ENCODE measurements at regions not wholly inside any gene's neighbourhood (a gene's known extent, or its start where the extent isn't known, plus 50 kb on each side); places are given as distances from the start of the nearest gene placed in this dataset.
A peak's percentile ranks its signal among the peaks of the same experiment; 100 is the strongest.

DNA sequence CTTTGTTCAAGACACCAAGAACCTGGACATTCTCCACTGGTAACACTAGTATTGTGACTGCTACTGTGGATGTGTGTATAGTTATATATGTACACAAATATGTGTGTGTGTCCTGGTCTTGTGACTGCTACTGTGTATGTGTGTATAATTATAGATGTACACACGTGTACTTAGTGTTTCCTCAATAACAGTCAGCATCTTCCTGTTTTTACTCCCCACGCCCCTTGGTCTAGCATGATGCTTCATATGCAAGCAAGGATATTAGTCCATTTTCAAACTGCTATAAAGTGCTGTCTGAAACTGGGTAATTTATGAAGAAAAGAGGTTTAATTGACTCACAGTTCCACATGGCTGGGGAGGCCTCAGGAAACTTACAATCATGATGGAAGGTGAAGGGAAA lies 802.7 kb downstream of the RNF144A start:
- POLR2A ChIA-PET: no interaction called here
- TF ChIP-seq, protein P1, sequence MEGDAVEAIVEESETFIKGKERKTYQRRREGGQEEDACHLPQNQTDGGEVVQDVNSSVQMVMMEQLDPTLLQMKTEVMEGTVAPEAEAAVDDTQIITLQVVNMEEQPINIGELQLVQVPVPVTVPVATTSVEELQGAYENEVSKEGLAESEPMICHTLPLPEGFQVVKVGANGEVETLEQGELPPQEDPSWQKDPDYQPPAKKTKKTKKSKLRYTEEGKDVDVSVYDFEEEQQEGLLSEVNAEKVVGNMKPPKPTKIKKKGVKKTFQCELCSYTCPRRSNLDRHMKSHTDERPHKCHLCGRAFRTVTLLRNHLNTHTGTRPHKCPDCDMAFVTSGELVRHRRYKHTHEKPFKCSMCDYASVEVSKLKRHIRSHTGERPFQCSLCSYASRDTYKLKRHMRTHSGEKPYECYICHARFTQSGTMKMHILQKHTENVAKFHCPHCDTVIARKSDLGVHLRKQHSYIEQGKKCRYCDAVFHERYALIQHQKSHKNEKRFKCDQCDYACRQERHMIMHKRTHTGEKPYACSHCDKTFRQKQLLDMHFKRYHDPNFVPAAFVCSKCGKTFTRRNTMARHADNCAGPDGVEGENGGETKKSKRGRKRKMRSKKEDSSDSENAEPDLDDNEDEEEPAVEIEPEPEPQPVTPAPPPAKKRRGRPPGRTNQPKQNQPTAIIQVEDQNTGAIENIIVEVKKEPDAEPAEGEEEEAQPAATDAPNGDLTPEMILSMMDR (IDR thresholded peaks at IDR 0.05; ENCODE audit: control extremely low read depth, extremely low read depth, low read depth, missing control alignments): no peak
- DNase-seq (ENCODE audit: extremely low spot score): no peak
- CTCF ChIA-PET: no interaction called here

DNA sequence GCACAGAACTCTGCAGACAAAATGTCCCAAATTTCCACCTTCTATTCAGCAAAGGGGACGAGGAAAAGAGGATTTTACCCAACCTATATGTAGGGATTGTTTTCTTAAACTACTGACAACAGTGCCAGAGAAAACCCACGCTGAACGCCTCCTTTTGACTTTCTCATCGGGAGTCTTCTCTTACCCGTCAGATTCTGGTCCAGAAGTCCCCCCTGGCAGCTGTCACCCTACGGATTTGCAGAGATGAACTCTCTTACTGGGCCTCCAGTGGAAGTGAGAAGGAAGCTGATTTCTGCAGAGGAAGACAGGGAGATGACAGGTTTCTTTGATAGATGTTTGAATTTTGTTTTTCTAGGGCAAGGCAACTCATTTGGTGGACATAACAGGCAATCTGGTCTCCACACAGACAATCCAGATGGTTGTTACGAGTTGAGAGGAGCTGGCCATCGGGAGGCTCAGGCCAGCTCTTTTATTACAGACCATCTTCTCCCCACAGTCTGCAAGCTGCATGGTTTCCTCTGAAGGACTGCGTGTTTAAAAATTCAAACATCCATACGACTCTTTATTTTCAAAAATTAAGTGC lies 804.3 kb downstream of the RNF144A start:
- CTCF ChIA-PET: no interaction called here
- POLR2A ChIA-PET: no interaction called here
- TF ChIP-seq, protein P1 (IDR thresholded peaks at IDR 0.05; ENCODE audit: control extremely low read depth, extremely low read depth, low read depth, missing control alignments): no peak
- no peak for DNase-seq (ENCODE audit: extremely low spot score)

DNA sequence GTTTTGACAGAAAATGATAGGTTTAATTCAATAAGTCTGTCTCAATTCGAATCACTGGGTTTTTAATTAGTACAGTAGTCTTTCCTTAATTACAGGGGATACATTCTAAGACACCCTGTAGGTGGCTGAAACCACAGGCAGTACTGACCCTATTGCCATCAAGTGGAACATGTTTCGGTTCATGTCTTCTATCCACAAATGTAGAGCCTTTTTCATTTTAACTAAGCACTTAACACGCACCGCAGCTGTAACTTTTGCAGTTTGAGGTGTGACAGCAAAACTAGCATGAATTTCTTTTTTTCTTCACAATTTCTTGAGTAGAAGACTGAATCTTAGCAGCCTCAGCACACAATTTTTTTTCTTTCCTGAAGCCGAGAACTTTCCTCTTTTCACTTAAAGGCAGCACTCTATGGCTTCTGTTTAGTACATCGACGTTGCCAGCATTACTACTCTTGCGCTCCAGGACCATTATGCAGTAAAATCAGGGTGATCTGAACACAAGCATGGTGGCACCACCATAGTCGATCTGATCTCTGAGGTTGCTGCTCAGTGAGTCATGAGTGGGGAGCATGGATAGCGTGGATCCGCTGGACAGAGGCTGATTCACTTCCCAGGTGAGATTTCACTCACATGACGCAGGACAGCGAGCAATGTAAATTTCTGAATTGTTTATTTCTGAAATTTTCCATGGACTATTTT lies 805.1 kb downstream of the RNF144A start:
- ChIA-PET CTCF (no interaction called here), POLR2A (no interaction called here)
- TF ChIP-seq, protein P1 (IDR thresholded peaks at IDR 0.05; ENCODE audit: control extremely low read depth, extremely low read depth, low read depth, missing control alignments): no peak
- no peak for DNase-seq (ENCODE audit: extremely low spot score)

DNA sequence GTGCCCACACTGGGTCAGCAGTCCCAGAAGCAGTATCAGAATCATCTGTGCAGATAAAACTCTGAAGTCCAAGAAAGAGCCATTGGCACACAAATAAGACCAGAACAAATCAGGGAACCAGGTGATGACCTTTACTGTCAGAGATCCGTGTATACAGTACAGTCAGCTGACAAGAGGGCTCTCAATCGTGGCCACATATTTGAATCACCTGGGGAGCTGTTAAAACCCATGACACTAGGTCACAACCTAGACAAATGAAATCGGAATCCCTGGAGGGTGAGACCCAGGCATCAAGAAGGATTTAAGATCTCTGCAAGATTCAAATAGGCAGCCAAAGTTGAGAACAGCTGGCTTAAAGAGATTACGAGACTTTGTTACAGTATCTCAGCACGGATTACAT lies 807.1 kb downstream of the RNF144A start:
- no peak for DNase-seq (ENCODE audit: extremely low spot score)
- TF ChIP-seq, protein P1 (IDR thresholded peaks at IDR 0.05; ENCODE audit: control extremely low read depth, extremely low read depth, low read depth, missing control alignments): no peak
- ChIA-PET CTCF (no interaction called here), POLR2A (no interaction called here)

DNA sequence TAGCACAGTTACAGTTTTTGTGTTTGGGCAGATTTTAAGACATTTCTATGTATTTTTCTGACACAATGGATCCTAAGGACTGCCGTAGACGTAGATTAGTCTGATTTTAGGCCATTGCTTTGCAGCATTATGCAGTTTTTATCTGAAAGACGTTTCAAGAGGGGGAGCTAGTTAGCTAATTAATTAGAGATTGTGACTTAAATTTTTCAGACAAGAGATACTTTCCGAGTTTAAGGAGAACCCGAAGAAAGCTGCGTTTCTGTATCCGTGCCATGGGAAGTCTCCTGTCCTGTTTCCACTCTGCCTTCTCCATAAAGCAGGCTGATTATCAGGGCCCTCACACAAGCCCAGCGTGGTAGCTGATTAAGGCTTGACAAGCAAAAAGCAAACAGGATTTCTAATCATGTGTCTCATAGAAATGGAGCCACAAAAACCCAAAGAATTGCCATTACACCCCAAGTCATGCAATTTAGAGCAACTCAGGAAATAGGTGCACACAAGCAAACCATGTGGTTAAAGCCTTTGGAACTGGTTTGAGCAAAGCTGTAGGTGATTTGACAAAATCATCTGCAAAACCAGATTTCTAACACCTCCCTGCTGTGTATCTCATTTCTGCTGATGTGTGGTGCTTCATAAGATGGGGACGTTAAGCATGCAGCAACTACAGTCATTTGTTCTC lies 808.1 kb downstream of the RNF144A start:
- CTCF ChIA-PET: interaction anchor here (0.8 to 1.0 kb wide), 2 partner anchors 8 to 10 kb away, joined by 4 read pairs; no protein-coding TSS in a partner anchor
- no peak for DNase-seq (ENCODE audit: extremely low spot score)
- TF ChIP-seq, protein P1 (IDR thresholded peaks at IDR 0.05; ENCODE audit: control extremely low read depth, extremely low read depth, low read depth, missing control alignments): peak; percentile 11
- POLR2A ChIA-PET: no interaction called here

DNA sequence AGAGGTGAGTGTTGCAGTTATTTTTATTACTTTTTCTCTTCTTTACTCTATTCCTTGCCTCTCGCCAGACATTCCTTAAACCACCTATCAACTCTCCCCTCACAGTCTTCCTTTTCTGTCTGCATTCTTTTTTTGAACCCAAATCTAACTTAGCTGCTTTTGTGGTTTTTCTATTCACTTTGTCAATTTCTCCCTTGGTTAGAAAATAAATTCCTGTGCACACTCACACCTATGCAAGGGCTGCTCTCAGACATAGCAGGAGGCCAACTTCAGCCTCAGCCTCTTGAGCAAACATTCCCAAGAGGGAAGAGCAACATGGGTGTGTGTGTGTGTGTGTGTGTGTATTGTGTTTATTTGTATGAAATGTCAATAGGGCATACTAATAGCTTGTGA lies 808.6 kb downstream of the RNF144A start:
- TF ChIP-seq, protein P1 (IDR thresholded peaks at IDR 0.05; ENCODE audit: control extremely low read depth, extremely low read depth, low read depth, missing control alignments): no peak
- ChIA-PET CTCF (interaction anchor here (0.8 to 1.0 kb wide), 2 partner anchors 8 to 9 kb away, joined by 4 read pairs; no protein-coding TSS in a partner anchor), POLR2A (no interaction called here)
- DNase-seq (ENCODE audit: extremely low spot score): no peak
